IMR-90 (cell line): ENCODE measurements at regions not wholly inside any gene's neighbourhood (a gene's known extent, or its start where the extent isn't known, plus 50 kb on each side); places are given as distances from the start of the nearest gene placed in this dataset.

Source experiments
- ATAC-seq: fragments of 200-7000 bp; cut with Tn5 transposase; 2 replicates; pipeline ENCODE4 v1.9.1; 2020; ENCODE audit warnings: low read depth, mild to moderate bottlenecking, moderate library complexity
- BruUV-seq: library from RNA; stranded (reverse); fragments of 400-500 nt; replicated peaks from 2 replicates; lab custom pipeline; 2021; lab: Mats Ljungman, UMichigan
- CTCF ChIA-PET: fragments of 300-600 bp; formaldehyde crosslinking; extraction: SDS; loops from one replicate; lab custom pipeline; 2021; ENCODE audit warnings: antibody characterized with exemption; lab: Yijun Ruan, JAX
- POLR2A ChIA-PET: fragments of 300-600 bp; sonication (Branson Sonifier 250); formaldehyde crosslinking; loops from one replicate; lab custom pipeline; 2022; ENCODE audit warnings: antibody characterized with exemption; ENCODE audit not compliant: unreplicated experiment; lab: Charles Lee
- DNase-seq: peaks from one replicate; pipeline ENCODE4 v3.0.0; 2013
- H2AFZ ChIP-seq: replicated peaks from 2 replicates; pipeline ENCODE3; 2013; ENCODE audit warnings: low read length, mild to moderate bottlenecking; ENCODE audit not compliant: poor library complexity
- H2AK5ac ChIP-seq: 2 replicates; pipeline ENCODE4 v1.6.1; 2013; ENCODE audit warnings: low read depth, low read length, inconsistent platforms
- H2AK9ac ChIP-seq: replicated peaks from 2 replicates; pipeline ENCODE3; 2013; ENCODE audit warnings: mild to moderate bottlenecking, low read depth, low read length, moderate library complexity; ENCODE audit not compliant: poor library complexity
- H2BK120ac ChIP-seq: 2 replicates; pipeline ENCODE4 v1.6.1; 2013; ENCODE audit warnings: low read depth, low read length, inconsistent platforms
- H2BK15ac ChIP-seq: 3 replicates; pipeline ENCODE4 v1.6.1; 2013; ENCODE audit warnings: low read depth, low read length, inconsistent platforms
- H2BK20ac ChIP-seq: 2 replicates; pipeline ENCODE4 v1.6.1; 2013; ENCODE audit warnings: low read depth, mild to moderate bottlenecking, inconsistent platforms, low read length, moderate library complexity
- H2BK5ac ChIP-seq: 2 replicates; pipeline ENCODE4 v1.6.1; 2013; ENCODE audit warnings: mild to moderate bottlenecking, low read depth, low read length, inconsistent platforms; ENCODE audit not compliant: poor library complexity, severe bottlenecking
- H3K14ac ChIP-seq: replicated peaks from 2 replicates; pipeline ENCODE4 v1.6.1; 2013; ENCODE audit warnings: low read depth, low read length, inconsistent platforms
- H3K18ac ChIP-seq: 2 replicates; pipeline ENCODE4 v1.6.1; 2013; ENCODE audit warnings: low read depth, low read length, control low read depth
- H3K23ac ChIP-seq: 2 replicates; pipeline ENCODE4 v1.6.1; 2013; ENCODE audit warnings: low read depth, low read length, inconsistent platforms
- H3K27ac ChIP-seq: 2 replicates; pipeline ENCODE4 v1.5.1; 2013; ENCODE audit warnings: mild to moderate bottlenecking, control low read depth, low read length; ENCODE audit not compliant: insufficient read depth
- H3K27me3 ChIP-seq: 2 replicates; pipeline ENCODE4 v1.6.1; 2013; ENCODE audit warnings: low read length; ENCODE audit not compliant: control insufficient read depth, insufficient read depth
- H3K36me3 ChIP-seq: 2 replicates; pipeline ENCODE4 v1.6.1; 2013; ENCODE audit warnings: low read length, mixed read lengths; ENCODE audit not compliant: control insufficient read depth, insufficient read depth
- H3K4ac ChIP-seq: 2 replicates; pipeline ENCODE4 v1.6.1; 2013; ENCODE audit warnings: low read depth, low read length, inconsistent platforms
- H3K4me1 ChIP-seq: 2 replicates; pipeline ENCODE4 v1.6.1; 2013; ENCODE audit warnings: low read length, mixed read lengths; ENCODE audit not compliant: control insufficient read depth, insufficient read depth
- H3K4me2 ChIP-seq: 2 replicates; pipeline ENCODE4 v1.6.1; 2013; ENCODE audit warnings: low read depth, mild to moderate bottlenecking, control low read depth, low read length, moderate library complexity
- H3K4me3 ChIP-seq: 2 replicates; pipeline ENCODE4 v1.5.1; 2013; ENCODE audit warnings: low read depth, mild to moderate bottlenecking, control low read depth, low read length, moderate library complexity; ENCODE audit not compliant: insufficient read depth
- H3K56ac ChIP-seq: 2 replicates; pipeline ENCODE4 v1.6.1; 2013; ENCODE audit warnings: low read length, inconsistent platforms; ENCODE audit not compliant: insufficient read depth; ENCODE audit errors: extremely low read depth
- H3K79me1 ChIP-seq, 2 experiments: 2 replicates each; pipeline ENCODE4 v1.6.1; 2013; ENCODE audit warnings: low read length in 2 of 2, inconsistent platforms in 1 of 2, low read depth in 1 of 2
- H3K9ac ChIP-seq: 2 replicates; pipeline ENCODE4 v1.6.1; 2013; ENCODE audit warnings: low read depth, low read length, control low read depth
- H3K9me1 ChIP-seq: 2 replicates; pipeline ENCODE4 v1.6.1; 2013; ENCODE audit warnings: low read length, inconsistent platforms; ENCODE audit not compliant: insufficient read depth
- H3K9me3 ChIP-seq: 2 replicates; pipeline ENCODE4 v1.6.1; 2013; ENCODE audit warnings: low read length; ENCODE audit not compliant: control insufficient read depth, insufficient read depth
- H4K20me1 ChIP-seq: 2 replicates; pipeline ENCODE4 v1.6.1; 2013; ENCODE audit warnings: low read length, inconsistent platforms; ENCODE audit not compliant: insufficient read depth
- H4K5ac ChIP-seq: 2 replicates; pipeline ENCODE4 v1.6.1; 2013; ENCODE audit warnings: mild to moderate bottlenecking, low read depth, low read length, control low read depth
- H4K8ac ChIP-seq, 2 experiments: 2 replicates each; pipeline ENCODE4 v1.6.1; 2013; ENCODE audit warnings: low read depth in 2 of 2, low read length in 2 of 2, control low read depth in 1 of 2, inconsistent platforms in 1 of 2
- H4K91ac ChIP-seq: 2 replicates; pipeline ENCODE4 v1.6.1; 2013; ENCODE audit warnings: low read depth, low read length, inconsistent platforms; ENCODE audit not compliant: insufficient read depth
- CEBPB ChIP-seq: IDR thresholded peaks from 2 replicates; pipeline ENCODE4 v1.6.1; 2012; ENCODE audit warnings: low read depth, low read length, improper control_type of control experiment
- POLR2A ChIP-seq: IDR thresholded peaks from 2 replicates; pipeline ENCODE4 v1.6.1; 2012; ENCODE audit warnings: mild to moderate bottlenecking, low read depth, low read length
- RFX5 ChIP-seq: IDR thresholded peaks from 2 replicates; pipeline ENCODE4 v1.8.0; 2012; ENCODE audit warnings: low read depth, mild to moderate bottlenecking, low read length, moderate library complexity
- SMC3 ChIP-seq: fragments of 150-350 bp; IDR thresholded peaks from 2 replicates; pipeline ENCODE4 v1.6.1; 2016; ENCODE audit warnings: low read depth, mild to moderate bottlenecking, antibody characterized with exemption, low read length, moderate library complexity
- dilution Hi-C: fragments of 300-500 bp; cut with HindIII; formaldehyde crosslinking; loops from one replicate; pipeline ENCODE4 v1.14.3; 2018; ENCODE audit warnings: low sequenced_read_pairs; ENCODE audit not compliant: unreplicated experiment
- in situ Hi-C: fragments of 300-500 bp; cut with MboI; formaldehyde crosslinking; loops from 3 replicates; pipeline ENCODE4 v1.14.3; 2019; ENCODE audit warnings: low sequenced_read_pairs, inconsistent platforms, mixed read lengths
- intact Hi-C: fragments of 100-400 bp; cut with micrococcal nuclease; formaldehyde crosslinking; loops from 2 replicates; pipeline ENCODE4 v1.10.0; 2022

DNA sequence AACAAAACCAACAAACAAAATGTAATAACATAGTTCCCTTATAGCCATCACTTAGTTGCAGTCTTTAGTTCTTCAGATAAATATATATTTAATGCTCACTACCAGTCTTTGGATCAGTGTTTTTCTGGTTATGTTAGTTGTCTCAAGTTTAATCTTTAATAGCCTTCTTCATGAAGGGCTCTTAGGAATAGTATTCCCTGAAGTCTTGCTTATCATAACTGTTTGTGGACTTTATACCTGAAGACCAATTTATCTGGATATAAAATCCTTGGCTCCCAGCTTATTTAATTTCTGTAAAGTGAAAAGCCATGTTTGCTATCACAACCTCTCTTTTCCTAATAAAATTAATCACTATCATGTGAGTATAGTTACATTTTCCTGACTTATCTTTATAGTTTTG lies 379.7 kb downstream of the ARL6IP6 start:
- no TSS peak for BruUV-seq
- in situ Hi-C loops = no loop called here

More for the DNA sequence above, 379.7 kb downstream of the ARL6IP6 start:
- H3K4me2 ChIP-seq = no peak overlapping the region
- H3K56ac ChIP-seq = no peak overlapping the region
- H3K9me3 ChIP-seq = peaks cover 2% of the 10 kb centered on the region
- H3K27me3 ChIP-seq = no peaks in the 10 kb centered on the region
- dilution Hi-C loops (no loop called here), intact Hi-C loops (no loop called here)
- no peak overlapping the region for H2BK120ac ChIP-seq
- no peak overlapping the region for H4K8ac ChIP-seq
- H2BK15ac ChIP-seq = no peak overlapping the region
- H3K23ac ChIP-seq = no peak overlapping the region
- H3K14ac ChIP-seq = no peak overlapping the region
- H3K27ac ChIP-seq = no peak overlapping the region
- no peak overlapping the region for H4K5ac ChIP-seq
- H3K36me3 ChIP-seq = no peaks in the 10 kb centered on the region
- no peaks in the 10 kb centered on the region for H3K9me1 ChIP-seq
- H3K18ac ChIP-seq = no peak overlapping the region
- no peaks in the 10 kb centered on the region for H3K4me1 ChIP-seq
- H3K9ac ChIP-seq = no peak overlapping the region
- ATAC-seq (no peak), DNase-seq (no peak)
- ChIA-PET POLR2A (no interaction called here), CTCF (no interaction called here)
- H2AFZ ChIP-seq = no peak overlapping the region
- no peak overlapping the region for H2AK5ac ChIP-seq
- H2BK5ac ChIP-seq = no peak overlapping the region
- no peak overlapping the region for H2BK20ac ChIP-seq
- H3K4me3 ChIP-seq = no peak overlapping the region
- H2AK9ac ChIP-seq = no peak overlapping the region
- H4K91ac ChIP-seq = no peak overlapping the region
- H3K79me1 ChIP-seq = no peaks in the 10 kb centered on the region
- no peak for TF ChIP-seq CEBPB
- no peak for TF ChIP-seq SMC3
- TF ChIP-seq RFX5 = no peak
- no peak for TF ChIP-seq POLR2A
- no peaks in the 10 kb centered on the region for H4K20me1 ChIP-seq
- H3K4ac ChIP-seq = no peak overlapping the region
